Body of pancreas (tissue), 4 donors: ENCODE measurements at regions not wholly inside any gene's neighbourhood (a gene's known extent, or its start where the extent isn't known, plus 50 kb on each side); places are given as distances from the start of the nearest gene placed in this dataset.

ENCODE experiments used
- ATAC-seq: fragments of 150-250 bp; one replicate; pipeline ENCODE4 v1.9.1; 2016
- DNase-seq, 4 donors: peaks; one replicate each; pipeline ENCODE4 v3.0.0-alpha.2; 2019
- H3K27ac ChIP-seq, 4 donors: fragments of 200-600 bp; sonication (generic); 1 replicate in 3 of 4; 2 replicates in 1 of 4; pipeline versions ENCODE4 v1.5.1 to v1.6.1; 2016 to 2019; ENCODE audit warnings: mild to moderate bottlenecking in 1 of 4, mixed read lengths in 1 of 4, moderate library complexity in 1 of 4
- H3K27me3 ChIP-seq, 2 donors: fragments of 200-600 bp; sonication (generic); one replicate each; pipeline ENCODE4 v1.6.0; 2016; ENCODE audit warnings: mild to moderate bottlenecking in 1 of 2
- H3K36me3 ChIP-seq, 2 donors: fragments of 200-600 bp; sonication (generic); replicated peaks in 1 of 2; 2 replicates each; pipeline ENCODE4 v1.5.1; 2016; ENCODE audit warnings: low read depth in 2 of 2; ENCODE audit not compliant: insufficient read depth in 1 of 2
- H3K4me1 ChIP-seq: fragments of 200-600 bp; sonication (generic); one replicate; pipeline ENCODE4 v1.6.0; 2016
- H3K4me3 ChIP-seq, 2 donors: fragments of 200-600 bp; sonication (generic); 1 replicate in 1 of 2; 2 replicates in 1 of 2; pipeline ENCODE4 v1.5.1; 2016 to 2019
- H3K9me3 ChIP-seq, 3 donors: fragments of 200-600 bp; sonication (generic); 1 replicate in 2 of 3; 2 replicates in 1 of 3; pipeline ENCODE4 v1.5.1; 2016
- POLR2A ChIP-seq, 3 donors: fragments of 450-650 bp; IDR thresholded peaks; one replicate each; pipeline ENCODE4 v1.6.1; 2016; ENCODE audit warnings: antibody characterized with exemption in 3 of 3, mild to moderate bottlenecking in 2 of 3
- WGBS, 2 donors: methylation state at CpG; one replicate each; pipeline ENCODE4 v1.1.5; 2017; 5-methylcytosine and 5-hydroxymethylcytosine counted together
- intact Hi-C: fragments of 100-400 bp; cut with DNase I; formaldehyde crosslinking; loops from one replicate; pipeline ENCODE4 v1.15.1; 2023
- TF ChIP-seq, protein P1 (sequence below), 7 experiments: fragments of 450-650 bp in 4 of 7; fragments of 200-600 bp in 3 of 7; sonication (generic) in 3 of 7; IDR thresholded peaks; one replicate each; pipeline ENCODE4 v1.5.1; 2016 to 2019; ENCODE audit warnings: antibody characterized with exemption in 7 of 7

DNA sequence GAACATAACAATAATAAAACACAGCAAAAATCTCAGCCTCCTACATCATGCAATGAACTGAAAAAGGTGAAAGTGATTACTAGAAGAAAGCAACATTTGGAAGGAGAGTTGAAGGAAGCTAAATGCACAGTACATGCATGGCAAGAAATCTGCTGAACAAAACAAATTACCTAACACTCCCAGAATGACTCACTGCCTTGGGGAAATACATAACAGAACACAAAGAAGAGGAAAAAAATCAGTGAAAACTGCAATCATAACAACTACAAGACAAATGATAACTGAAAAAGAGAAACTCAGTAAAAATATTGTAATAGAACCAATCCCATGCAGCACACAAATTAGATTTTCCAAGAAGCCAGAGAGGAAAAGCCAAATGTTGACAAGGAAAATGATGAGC is 1513.2 kb downstream of the ARAP2 start:
- no peaks in the 10 kb centered on the region for H3K9me3 ChIP-seq
- no peaks in the 10 kb centered on the region for H3K27me3 ChIP-seq
- TF ChIP-seq, protein P1, sequence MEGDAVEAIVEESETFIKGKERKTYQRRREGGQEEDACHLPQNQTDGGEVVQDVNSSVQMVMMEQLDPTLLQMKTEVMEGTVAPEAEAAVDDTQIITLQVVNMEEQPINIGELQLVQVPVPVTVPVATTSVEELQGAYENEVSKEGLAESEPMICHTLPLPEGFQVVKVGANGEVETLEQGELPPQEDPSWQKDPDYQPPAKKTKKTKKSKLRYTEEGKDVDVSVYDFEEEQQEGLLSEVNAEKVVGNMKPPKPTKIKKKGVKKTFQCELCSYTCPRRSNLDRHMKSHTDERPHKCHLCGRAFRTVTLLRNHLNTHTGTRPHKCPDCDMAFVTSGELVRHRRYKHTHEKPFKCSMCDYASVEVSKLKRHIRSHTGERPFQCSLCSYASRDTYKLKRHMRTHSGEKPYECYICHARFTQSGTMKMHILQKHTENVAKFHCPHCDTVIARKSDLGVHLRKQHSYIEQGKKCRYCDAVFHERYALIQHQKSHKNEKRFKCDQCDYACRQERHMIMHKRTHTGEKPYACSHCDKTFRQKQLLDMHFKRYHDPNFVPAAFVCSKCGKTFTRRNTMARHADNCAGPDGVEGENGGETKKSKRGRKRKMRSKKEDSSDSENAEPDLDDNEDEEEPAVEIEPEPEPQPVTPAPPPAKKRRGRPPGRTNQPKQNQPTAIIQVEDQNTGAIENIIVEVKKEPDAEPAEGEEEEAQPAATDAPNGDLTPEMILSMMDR (IDR thresholded peaks at IDR 0.05): no peak
- no peak for TF ChIP-seq POLR2A (IDR thresholded peaks at IDR 0.05)
- H3K27ac ChIP-seq: no peak overlapping the region
- H3K36me3 ChIP-seq: no peaks in the 10 kb centered on the region
- DNase-seq (no peak), ATAC-seq (peak; percentile 27)
- intact Hi-C loops: no loop called here
- H3K4me3 ChIP-seq: no peak overlapping the region
- H3K4me1 ChIP-seq: peaks cover 19% of the 10 kb centered on the region

DNA sequence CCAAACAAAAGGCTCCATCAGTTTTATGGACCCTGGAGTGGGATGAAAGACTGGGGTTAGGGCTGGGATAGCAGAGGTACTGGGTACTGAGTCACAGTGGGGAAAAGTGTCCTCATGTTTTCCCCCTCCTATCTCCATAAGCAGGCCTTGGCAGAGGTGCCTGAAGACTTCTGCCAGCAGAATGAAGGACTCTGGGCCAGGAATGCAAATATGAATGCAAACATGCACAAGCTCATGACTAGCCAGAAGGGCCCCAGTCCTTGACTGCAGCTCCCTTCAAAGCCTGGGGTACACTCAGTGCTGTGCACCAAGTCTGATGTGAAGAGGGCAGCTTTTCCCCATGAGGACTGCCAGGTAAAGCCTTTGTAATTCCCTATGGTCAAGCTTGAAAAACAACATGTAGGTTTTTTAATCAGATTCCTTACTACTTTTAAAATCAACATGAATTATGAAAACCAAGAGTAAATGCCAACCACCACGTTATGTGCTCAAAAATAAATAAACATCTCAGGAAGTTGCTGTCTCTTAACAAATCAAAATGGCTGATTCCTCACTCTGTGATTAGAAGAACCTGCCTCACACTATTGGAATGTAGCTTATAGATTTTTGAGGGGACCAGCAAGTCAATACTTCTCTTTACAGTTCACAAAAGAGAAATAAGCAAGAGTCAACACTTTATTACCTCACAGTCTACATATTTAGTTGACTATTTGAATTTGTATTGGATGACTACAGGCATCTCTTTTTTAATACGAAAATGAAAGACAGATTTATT is 1512.0 kb downstream of the ARAP2 start:
- Histone ChIP-seq H3K9me3 (no peaks in the 10 kb centered on the region), H3K36me3 (no peaks in the 10 kb centered on the region), H3K4me1 (peaks cover 19% of the 10 kb centered on the region), H3K4me3 (no peak overlapping the region), H3K27ac (no peak overlapping the region), H3K27me3 (no peaks in the 10 kb centered on the region)
- peak; percentile 38 for ATAC-seq
- peak in 2 of 4 donors; percentile 21 to 39 for DNase-seq
- TF ChIP-seq POLR2A (IDR thresholded peaks at IDR 0.05): no peak
- TF ChIP-seq, protein P1 (IDR thresholded peaks at IDR 0.05): no peak
- WGBS, 2 donors: 29 to 40% methylated on average over 2 of the region's 2 CpGs
- intact Hi-C loops: no loop called here

DNA sequence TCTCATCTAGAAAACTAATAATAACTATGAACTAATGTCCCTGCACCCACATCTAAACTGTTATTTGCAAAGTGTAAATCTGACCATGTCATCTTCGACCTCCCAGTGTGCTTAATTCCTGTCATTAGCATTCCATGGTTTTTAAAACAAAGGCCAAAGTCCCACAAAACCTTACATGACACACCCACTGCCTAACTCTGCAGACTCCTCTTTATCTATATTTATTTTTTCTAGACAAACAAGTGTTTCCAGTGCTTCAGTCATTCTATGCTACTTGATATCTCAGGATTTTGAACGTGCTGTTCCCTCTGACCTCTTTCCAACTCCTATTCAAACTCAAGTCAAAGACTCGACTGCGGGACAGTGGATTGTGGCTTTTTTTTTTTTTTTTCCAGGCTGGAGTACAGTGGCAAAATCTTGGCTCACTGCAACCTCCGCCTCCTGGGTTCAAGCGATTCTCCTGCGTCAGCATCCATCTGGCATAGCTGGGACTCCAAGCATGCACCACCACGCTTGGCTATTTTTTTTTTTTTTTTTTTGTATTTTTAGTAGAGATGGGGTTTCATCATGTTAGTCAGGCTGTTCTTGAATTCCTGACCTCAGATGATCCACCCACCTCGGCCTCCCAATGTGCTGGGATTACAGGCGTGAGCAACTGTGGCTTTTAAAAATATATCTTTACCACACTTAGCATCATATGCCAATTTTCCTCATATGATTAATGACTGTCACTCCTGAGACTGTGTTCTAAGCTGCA is 1511.0 kb downstream of the ARAP2 start:
- DNase-seq (peak in 1 of 4 donors; percentile 7), ATAC-seq (peak; percentile 63)
- H3K4me1 ChIP-seq: peaks cover 19% of the 10 kb centered on the region
- no peak overlapping the region for H3K4me3 ChIP-seq
- H3K27me3 ChIP-seq: no peaks in the 10 kb centered on the region
- no peaks in the 10 kb centered on the region for H3K36me3 ChIP-seq
- 37 to 41% methylated on average over 10 of the region's 10 CpGs for WGBS, 2 donors
- TF ChIP-seq, protein P1 (IDR thresholded peaks at IDR 0.05): no peak
- no peak for TF ChIP-seq POLR2A (IDR thresholded peaks at IDR 0.05)
- intact Hi-C loops: no loop called here
- H3K9me3 ChIP-seq: no peaks in the 10 kb centered on the region
- no peak overlapping the region for H3K27ac ChIP-seq

DNA sequence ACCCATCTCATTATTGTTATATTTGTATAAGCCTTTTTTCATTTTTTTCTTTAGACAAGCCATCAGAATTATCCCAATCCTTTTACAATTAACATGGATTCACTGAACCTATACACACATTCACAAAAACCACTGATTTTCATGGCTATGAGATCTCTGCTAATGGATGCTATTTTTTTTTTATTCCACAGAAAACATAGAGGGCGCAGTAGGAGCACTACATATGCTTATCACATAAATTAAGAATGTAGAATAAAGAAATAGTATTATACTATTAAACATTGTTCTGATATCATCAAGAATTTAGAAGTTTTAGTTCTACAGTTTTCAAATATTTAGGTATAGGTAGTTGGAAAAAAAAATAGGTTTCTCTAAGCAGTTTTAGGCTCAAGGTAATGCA is 1477.4 kb downstream of the ARAP2 start:
- Histone ChIP-seq H3K27me3 (no peaks in the 10 kb centered on the region), H3K4me3 (no peak overlapping the region), H3K4me1 (no peaks in the 10 kb centered on the region), H3K36me3 (no peaks in the 10 kb centered on the region), H3K27ac (no peak overlapping the region), H3K9me3 (no peaks in the 10 kb centered on the region)
- intact Hi-C loops: no loop called here
- TF ChIP-seq, protein P1 (IDR thresholded peaks at IDR 0.05): no peak
- TF ChIP-seq POLR2A (IDR thresholded peaks at IDR 0.05): no peak
- WGBS, 2 donors: 55 to 63% methylated on average over 1 of the region's 1 CpG
- no peak for DNase-seq
- ATAC-seq: no peak
